H1 (cell line): ENCODE measurements at regions not wholly inside any gene's neighbourhood (a gene's known extent, or its start where the extent isn't known, plus 50 kb on each side); places are given as distances from the start of the nearest gene placed in this dataset.

ENCODE experiments used
- CHD7 ChIP-seq: fragments of 300-600 bp; sonication (generic); IDR thresholded peaks from 2 replicates; pipeline ENCODE4 v1.7.1; 2012; ENCODE audit warnings: low read length, moderate library complexity, mild to moderate bottlenecking, inconsistent platforms; ENCODE audit not compliant: insufficient replicate concordance
- CREB1 ChIP-seq: IDR thresholded peaks from 2 replicates; pipeline ENCODE4 v1.6.1; 2012; ENCODE audit warnings: inconsistent platforms
- EGR1 ChIP-seq: IDR thresholded peaks from 2 replicates; pipeline ENCODE4 v1.6.1; 2011; ENCODE audit warnings: low read depth, low read length, borderline replicate concordance
- EP300 ChIP-seq, 2 experiments: IDR thresholded peaks; 1 replicate in 1 of 2; 2 replicates in 1 of 2; pipeline ENCODE4 v1.6.1; 2011 to 2012; ENCODE audit warnings: low read depth in 2 of 2, low read length in 2 of 2, mild to moderate bottlenecking in 2 of 2, borderline replicate concordance in 1 of 2, inconsistent platforms in 1 of 2, moderate library complexity in 1 of 2
- SIRT6 ChIP-seq: IDR thresholded peaks from one replicate; pipeline ENCODE4 v1.7.1; 2012; ENCODE audit warnings: low read length, inconsistent platforms
- YY1 ChIP-seq: IDR thresholded peaks from 2 replicates; pipeline ENCODE4 v1.6.1; 2011; ENCODE audit warnings: low read depth, mild to moderate bottlenecking, low read length

- no peak for TF ChIP-seq CHD7
- no peak for TF ChIP-seq YY1
- no peak for TF ChIP-seq CREB1
- no peak for TF ChIP-seq EP300 (IDR thresholded peaks at IDR 0.05; ENCODE audit: borderline replicate concordance in 1 of 2, low read depth in 2 of 2, low read length in 2 of 2)
- TF ChIP-seq EGR1, result no peak
- TF ChIP-seq SIRT6, result no peak
These were observed 121.2 kb upstream of the NIPBL start (continued) for GRCh38 chr5:36755342-36755741.
